Keratinocyte (primary cell): ENCODE measurements at regions not wholly inside any gene's neighbourhood (a gene's known extent, or its start where the extent isn't known, plus 50 kb on each side); places are given as distances from the start of the nearest gene placed in this dataset.

Experiments used
- EZH2 ChIP-seq: IDR thresholded peaks from one replicate; pipeline ENCODE4 v1.6.1; 2012; ENCODE audit warnings: inconsistent platforms, mild to moderate bottlenecking, low read length, moderate library complexity
- TF ChIP-seq, protein P1 (sequence below), 3 experiments: IDR thresholded peaks in 1 of 3; conservative IDR thresholded peaks in 1 of 3; optimal IDR thresholded peaks in 1 of 3; 2 replicates in 2 of 3; 3 replicates in 1 of 3; pipeline versions ENCODE3 to v1.5.1; 2011; ENCODE audit warnings: low read length in 3 of 3, mild to moderate bottlenecking in 3 of 3, moderate library complexity in 2 of 3, control low read depth in 1 of 3, inconsistent platforms in 1 of 3; ENCODE audit not compliant: insufficient read depth in 2 of 3; ENCODE audit errors: extremely low read depth in 1 of 3

DNA sequence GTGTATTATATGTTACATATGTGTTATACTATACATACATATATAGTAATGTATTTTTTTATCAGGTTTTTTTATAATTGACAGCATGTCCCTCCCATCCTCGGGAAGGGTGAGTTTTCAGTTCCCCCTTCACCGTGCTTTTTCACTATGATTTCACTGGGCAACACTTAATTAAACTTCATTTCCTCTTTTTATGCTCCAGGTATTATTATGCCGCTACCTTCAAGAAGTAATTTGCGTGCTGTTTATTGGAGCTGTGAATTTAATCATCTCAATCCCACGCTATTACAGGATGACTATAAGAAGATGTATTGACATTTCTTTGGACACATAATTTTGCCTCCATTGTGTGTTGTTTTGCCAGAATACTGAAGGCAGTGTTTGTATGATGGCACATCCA, 228.6 kb downstream of the SAMD5 start:
- TF ChIP-seq, protein P1, sequence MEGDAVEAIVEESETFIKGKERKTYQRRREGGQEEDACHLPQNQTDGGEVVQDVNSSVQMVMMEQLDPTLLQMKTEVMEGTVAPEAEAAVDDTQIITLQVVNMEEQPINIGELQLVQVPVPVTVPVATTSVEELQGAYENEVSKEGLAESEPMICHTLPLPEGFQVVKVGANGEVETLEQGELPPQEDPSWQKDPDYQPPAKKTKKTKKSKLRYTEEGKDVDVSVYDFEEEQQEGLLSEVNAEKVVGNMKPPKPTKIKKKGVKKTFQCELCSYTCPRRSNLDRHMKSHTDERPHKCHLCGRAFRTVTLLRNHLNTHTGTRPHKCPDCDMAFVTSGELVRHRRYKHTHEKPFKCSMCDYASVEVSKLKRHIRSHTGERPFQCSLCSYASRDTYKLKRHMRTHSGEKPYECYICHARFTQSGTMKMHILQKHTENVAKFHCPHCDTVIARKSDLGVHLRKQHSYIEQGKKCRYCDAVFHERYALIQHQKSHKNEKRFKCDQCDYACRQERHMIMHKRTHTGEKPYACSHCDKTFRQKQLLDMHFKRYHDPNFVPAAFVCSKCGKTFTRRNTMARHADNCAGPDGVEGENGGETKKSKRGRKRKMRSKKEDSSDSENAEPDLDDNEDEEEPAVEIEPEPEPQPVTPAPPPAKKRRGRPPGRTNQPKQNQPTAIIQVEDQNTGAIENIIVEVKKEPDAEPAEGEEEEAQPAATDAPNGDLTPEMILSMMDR (optimal IDR thresholded peaks at IDR 0.05 in 1 of 3, IDR thresholded peaks at IDR 0.05 in 1 of 3, conservative IDR thresholded peaks at IDR 0.05 in 1 of 3; ENCODE audit: extremely low read depth in 1 of 3, insufficient read depth in 2 of 3, low read length in 3 of 3), result no peak
- TF ChIP-seq EZH2, result no peak
